ENCODE measurements at regions not wholly inside any gene's neighbourhood (a gene's known extent, or its start where the extent isn't known, plus 50 kb on each side); places are given as distances from the start of the nearest gene placed in this dataset.

DNA sequence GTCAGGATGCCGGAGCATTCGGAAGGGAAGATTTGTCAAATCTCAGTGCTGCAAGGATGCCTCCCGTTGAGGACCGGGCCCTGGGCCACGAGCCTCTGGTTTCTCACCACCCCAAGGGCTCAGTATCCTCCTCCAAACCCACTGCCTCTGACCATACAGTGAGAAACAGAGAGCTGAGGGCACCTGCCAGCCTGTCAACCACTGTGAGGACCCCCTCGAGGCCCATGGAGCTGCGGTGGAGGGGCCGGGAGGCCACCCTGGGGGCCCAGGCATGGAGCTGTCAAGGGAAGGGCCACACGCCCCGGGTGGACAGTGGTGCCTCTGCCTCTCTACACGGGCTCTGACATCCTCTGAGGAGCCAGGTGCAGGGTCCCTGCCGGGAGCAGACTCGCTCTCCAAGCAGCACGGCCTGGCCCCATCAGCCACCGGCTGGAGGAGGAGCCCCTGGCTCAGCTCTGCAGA is 248.0 kb upstream of the TCERG1L start:
- no peak overlapping the region for H2BK20ac ChIP-seq (ENCODE audit: low read depth, low read length, poor library complexity, severe bottlenecking)
- no peak overlapping the region for H4K91ac ChIP-seq (ENCODE audit: insufficient read length, low read depth, low read length)
- H3K18ac ChIP-seq (ENCODE audit: insufficient read length, low read depth, low read length) = no peak overlapping the region
- no peak overlapping the region for H4K5ac ChIP-seq (ENCODE audit: insufficient read length, low read depth, low read length)
- no peak overlapping the region for H2BK12ac ChIP-seq (ENCODE audit: insufficient read length, low read depth, low read length)
- no peak overlapping the region for H2AK5ac ChIP-seq (ENCODE audit: insufficient read length, low read length)
- H2BK120ac ChIP-seq (ENCODE audit: low read depth, low read length, poor library complexity, severe bottlenecking) = no peak overlapping the region
- Mint-ChIP-seq H3K27ac (no peak overlapping the region), H3K4me3 (no peak overlapping the region), H3K4me1 (peaks cover 4 to 5% of the 10 kb centered on the region in 2 experiments), H3K27me3 (ENCODE audit: low read depth) (peaks cover 3% of the 10 kb centered on the region), H3K36me3 (ENCODE audit: insufficient read depth in 1 of 3, low read depth in 3 of 3) (peaks cover 0 to under 1% (median 0%) of the 10 kb centered on the region in 3 experiments; a peak in 1 of 7 replicates), H3K9me3 (peaks cover 0 to 3% of the 10 kb centered on the region in 2 experiments; a peak in 2 of 5 replicates)
- H4K20me1 ChIP-seq (ENCODE audit: control insufficient read depth, insufficient read depth, insufficient read length) = no peaks in the 10 kb centered on the region
- H3K9me3 ChIP-seq (ENCODE audit: control insufficient read depth, low read depth, low read length) = no peaks in the 10 kb centered on the region
- H3K79me2 ChIP-seq (ENCODE audit: insufficient read depth, low read length) = no peaks in the 10 kb centered on the region
- H3K23ac ChIP-seq (ENCODE audit: insufficient read length, low read depth, low read length) = no peak overlapping the region
- no peaks in the 10 kb centered on the region for H3K4me1 ChIP-seq (ENCODE audit: insufficient read depth, low read length)
- no peak overlapping the region for H3K56ac ChIP-seq (ENCODE audit: insufficient read length, low read depth, low read length)
- no peak overlapping the region for H4K8ac ChIP-seq (replicated peaks; ENCODE audit: insufficient read length, low read depth, low read length)
- H2BK5ac ChIP-seq (ENCODE audit: insufficient read length, low read length) = no peak overlapping the region
- WGBS (ENCODE audit: extremely low coverage, insufficient read length, low lambda C conversion rate) = no CpG with 5 or more reads among the region's 15 CpGs
- no peak overlapping the region for H3K27ac ChIP-seq (ENCODE audit: insufficient read length, low read depth, low read length)
- H3K14ac ChIP-seq (ENCODE audit: insufficient read depth, low read length) = no peak overlapping the region
- no peak overlapping the region for H2BK15ac ChIP-seq (ENCODE audit: low read depth, low read length)
- H3K23me2 ChIP-seq (ENCODE audit: insufficient read length, low read depth, low read length, poor library complexity, severe bottlenecking) = no peaks in the 10 kb centered on the region
- H3K4me2 ChIP-seq (ENCODE audit: insufficient read depth, insufficient read length, low read length) = no peak overlapping the region
- TF ChIP-seq, protein P1, sequence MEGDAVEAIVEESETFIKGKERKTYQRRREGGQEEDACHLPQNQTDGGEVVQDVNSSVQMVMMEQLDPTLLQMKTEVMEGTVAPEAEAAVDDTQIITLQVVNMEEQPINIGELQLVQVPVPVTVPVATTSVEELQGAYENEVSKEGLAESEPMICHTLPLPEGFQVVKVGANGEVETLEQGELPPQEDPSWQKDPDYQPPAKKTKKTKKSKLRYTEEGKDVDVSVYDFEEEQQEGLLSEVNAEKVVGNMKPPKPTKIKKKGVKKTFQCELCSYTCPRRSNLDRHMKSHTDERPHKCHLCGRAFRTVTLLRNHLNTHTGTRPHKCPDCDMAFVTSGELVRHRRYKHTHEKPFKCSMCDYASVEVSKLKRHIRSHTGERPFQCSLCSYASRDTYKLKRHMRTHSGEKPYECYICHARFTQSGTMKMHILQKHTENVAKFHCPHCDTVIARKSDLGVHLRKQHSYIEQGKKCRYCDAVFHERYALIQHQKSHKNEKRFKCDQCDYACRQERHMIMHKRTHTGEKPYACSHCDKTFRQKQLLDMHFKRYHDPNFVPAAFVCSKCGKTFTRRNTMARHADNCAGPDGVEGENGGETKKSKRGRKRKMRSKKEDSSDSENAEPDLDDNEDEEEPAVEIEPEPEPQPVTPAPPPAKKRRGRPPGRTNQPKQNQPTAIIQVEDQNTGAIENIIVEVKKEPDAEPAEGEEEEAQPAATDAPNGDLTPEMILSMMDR (conservative IDR thresholded peaks at IDR 0.05) = no peak
- no peaks in the 10 kb centered on the region for H3K27me3 ChIP-seq (ENCODE audit: insufficient read depth, low read length)
- no peak overlapping the region for H3K4ac ChIP-seq (ENCODE audit: low read depth, low read length)
- no peak overlapping the region for H3T11ph ChIP-seq (ENCODE audit: low read length)
- DNase-seq = no peak
- H3K79me1 ChIP-seq (ENCODE audit: insufficient read depth, low read depth, low read length, poor library complexity, severe bottlenecking) = no peaks in the 10 kb centered on the region
- no peak overlapping the region for H2AFZ ChIP-seq (ENCODE audit: low read length)
- H3K9ac ChIP-seq (ENCODE audit: extremely low read depth, insufficient read length, low read length) = no peak overlapping the region
